Uterus (tissue), 3 donors: ENCODE measurements at regions not wholly inside any gene's neighbourhood (a gene's known extent, or its start where the extent isn't known, plus 50 kb on each side); places are given as distances from the start of the nearest gene placed in this dataset.

Experiments
- DNase-seq, 2 donors: peaks; one replicate each; pipeline ENCODE4 v3.0.0-alpha.2; 2019 to 2020
- H3K27ac ChIP-seq, 2 donors: fragments of 200-600 bp; sonication (generic); 1 replicate in 1 of 2; 2 replicates in 1 of 2; pipeline ENCODE4 v1.5.1; 2016 to 2018
- H3K27me3 ChIP-seq, 2 donors: fragments of 200-600 bp; sonication (generic); one replicate each; pipeline ENCODE4 v1.5.1; 2018 to 2019; ENCODE audit warnings: control low read depth in 1 of 2
- H3K36me3 ChIP-seq, 2 donors: fragments of 200-600 bp; sonication (generic); one replicate each; pipeline ENCODE4 v1.5.1; 2019; ENCODE audit warnings: control low read depth in 1 of 2
- H3K4me1 ChIP-seq, 2 donors: fragments of 200-600 bp; sonication (generic); one replicate each; pipeline ENCODE4 v1.5.1; 2018 to 2019; ENCODE audit warnings: control low read depth in 1 of 2
- H3K4me3 ChIP-seq, 2 donors: fragments of 200-600 bp; sonication (generic); 1 replicate in 1 of 2; 2 replicates in 1 of 2; pipeline ENCODE4 v1.5.1; 2018 to 2019; ENCODE audit warnings: mild to moderate bottlenecking in 1 of 2
- H3K9me3 ChIP-seq, 2 donors: fragments of 200-600 bp; sonication (generic); one replicate each; pipeline ENCODE4 v1.5.1; 2019; ENCODE audit warnings: control low read depth in 1 of 2
- CTCF ChIP-seq, 4 experiments: fragments of 200-600 bp in 2 of 4; fragments of 450-650 bp in 2 of 4; sonication (generic) in 2 of 4; IDR thresholded peaks; one replicate each; pipeline ENCODE4 v1.5.1; 2016 to 2019; ENCODE audit warnings: antibody characterized with exemption in 4 of 4, mild to moderate bottlenecking in 2 of 4, moderate library complexity in 1 of 4
- POLR2A ChIP-seq, 2 donors: fragments of 450-650 bp; IDR thresholded peaks; one replicate each; pipeline ENCODE4 v1.6.1; 2016; ENCODE audit warnings: antibody characterized with exemption in 2 of 2, mild to moderate bottlenecking in 1 of 2, moderate library complexity in 1 of 2
- intact Hi-C: fragments of 100-400 bp; cut with DNase I; formaldehyde crosslinking; loops from one replicate; pipeline ENCODE4 v1.15.1; 2023; ENCODE audit warnings: low total_unique reads
- donor health status: DM: yes; HTN: yes; CAD: no.

- Histone ChIP-seq H3K27ac (no peak overlapping the region), H3K9me3 (no peaks in the 10 kb centered on the region), H3K36me3 (no peaks in the 10 kb centered on the region), H3K4me3 (no peak overlapping the region), H3K27me3 (no peaks in the 10 kb centered on the region), H3K4me1 (no peaks in the 10 kb centered on the region)
- no peak for TF ChIP-seq CTCF (IDR thresholded peaks at IDR 0.05)
- TF ChIP-seq POLR2A (IDR thresholded peaks at IDR 0.05): no peak
- intact Hi-C loops: no loop called here
- DNase-seq: no peak
Measured at GRCh38 chr6:84464471-84464870, 237.0 kb upstream of the CEP162 start.

GRCh38 chr6:84462698-84463097 lies 235.3 kb upstream of the CEP162 start:
- Histone ChIP-seq H3K9me3 (no peaks in the 10 kb centered on the region), H3K36me3 (no peaks in the 10 kb centered on the region), H3K4me1 (no peaks in the 10 kb centered on the region), H3K27me3 (no peaks in the 10 kb centered on the region), H3K4me3 (no peak overlapping the region), H3K27ac (no peak overlapping the region)
- no peak for TF ChIP-seq CTCF (IDR thresholded peaks at IDR 0.05)
- TF ChIP-seq POLR2A (IDR thresholded peaks at IDR 0.05): no peak
- DNase-seq: no peak
- intact Hi-C loops: no loop called here

GRCh38 chr6:84461461-84461860 lies 234.0 kb upstream of the CEP162 start:
- no peak for TF ChIP-seq CTCF (IDR thresholded peaks at IDR 0.05)
- intact Hi-C loops: no loop called here
- Histone ChIP-seq H3K9me3 (no peaks in the 10 kb centered on the region), H3K27me3 (no peaks in the 10 kb centered on the region), H3K36me3 (no peaks in the 10 kb centered on the region), H3K4me3 (no peak overlapping the region), H3K4me1 (no peaks in the 10 kb centered on the region), H3K27ac (no peak overlapping the region)
- DNase-seq: no peak

- intact Hi-C loops: no loop called here
- Histone ChIP-seq H3K4me1 (no peaks in the 10 kb centered on the region), H3K27me3 (no peaks in the 10 kb centered on the region), H3K27ac (no peak overlapping the region), H3K4me3 (no peak overlapping the region), H3K9me3 (no peaks in the 10 kb centered on the region), H3K36me3 (no peaks in the 10 kb centered on the region)
- TF ChIP-seq CTCF (IDR thresholded peaks at IDR 0.05): no peak
- TF ChIP-seq POLR2A (IDR thresholded peaks at IDR 0.05): no peak
- no peak for DNase-seq
Measured at GRCh38 chr6:84460491-84460890, 233.0 kb upstream of the CEP162 start.

GRCh38 chr6:84459401-84459800 lies 232.0 kb upstream of the CEP162 start:
- no peak overlapping the region for H3K27ac ChIP-seq
- no peaks in the 10 kb centered on the region for H3K4me1 ChIP-seq
- intact Hi-C loops: no loop called here
- no peaks in the 10 kb centered on the region for H3K36me3 ChIP-seq
- DNase-seq: no peak
- no peak overlapping the region for H3K4me3 ChIP-seq
- TF ChIP-seq CTCF (IDR thresholded peaks at IDR 0.05) (no peak), POLR2A (IDR thresholded peaks at IDR 0.05) (no peak)
- no peaks in the 10 kb centered on the region for H3K9me3 ChIP-seq
- H3K27me3 ChIP-seq: no peaks in the 10 kb centered on the region
